H1 (cell line): ENCODE measurements at regions not wholly inside any gene's neighbourhood (a gene's known extent, or its start where the extent isn't known, plus 50 kb on each side); places are given as distances from the start of the nearest gene placed in this dataset.
"Not testable (repeated sequence)": the region's sequence is repeated elsewhere in the genome, so short reads cannot be mapped to it uniquely, and the experiment has no call there.

Experiments used
- CTCF ChIA-PET: fragments of 300-600 bp; sonication (Branson Sonifier 250); formaldehyde crosslinking; loops from one replicate; lab custom pipeline; 2021; ENCODE audit not compliant: partially characterized antibody; lab: Charles Lee
- POLR2A ChIA-PET: fragments of 300-600 bp; sonication (Branson Sonifier 250); formaldehyde crosslinking; loops from one replicate; lab custom pipeline; 2021; ENCODE audit warnings: inconsistent platforms; ENCODE audit not compliant: partially characterized antibody; lab: Charles Lee
- DNase-seq, 2 experiments: peaks; one replicate each; pipeline versions ENCODE4 v3.0.0 to v3.0.0-alpha.2; 2010 to 2022; ENCODE audit warnings: low spot score in 2 of 2, low read depth in 1 of 2, mixed read lengths in 1 of 2
- FAIRE-seq: peaks from 2 replicates; lab custom pipeline; 2011; peaks lifted over from hg19 to GRCh38; lab: Jason Lieb, UNC
- H2AFZ ChIP-seq: 2 replicates; pipeline ENCODE4 v1.8.1; 2012; ENCODE audit warnings: low read length, inconsistent platforms
- H2AK5ac ChIP-seq: 2 replicates; pipeline ENCODE4 v1.6.1; 2013; ENCODE audit warnings: low read depth, low read length
- H2BK120ac ChIP-seq: replicated peaks from 2 replicates; pipeline ENCODE3; 2013; ENCODE audit warnings: low read depth, low read length, inconsistent platforms
- H2BK12ac ChIP-seq: 2 replicates; pipeline ENCODE4 v1.6.1; 2013; ENCODE audit warnings: low read depth, low read length
- H2BK15ac ChIP-seq: 2 replicates; pipeline ENCODE4 v1.6.1; 2013; ENCODE audit warnings: low read length
- H2BK20ac ChIP-seq: 2 replicates; pipeline ENCODE4 v1.6.1; 2013; ENCODE audit warnings: low read length
- H2BK5ac ChIP-seq: 2 replicates; pipeline ENCODE4 v1.6.1; 2013; ENCODE audit warnings: low read depth, low read length
- H3K14ac ChIP-seq: 2 replicates; pipeline ENCODE4 v1.6.1; 2013; ENCODE audit warnings: inconsistent platforms; ENCODE audit not compliant: insufficient read length
- H3K18ac ChIP-seq: 2 replicates; pipeline ENCODE4 v1.6.1; 2013; ENCODE audit warnings: low read length; ENCODE audit errors: extremely low read depth
- H3K23ac ChIP-seq: 2 replicates; pipeline ENCODE4 v1.6.1; 2013; ENCODE audit warnings: inconsistent platforms; ENCODE audit not compliant: insufficient read length
- H3K23me2 ChIP-seq: 2 replicates; pipeline ENCODE4 v1.6.1; 2013; ENCODE audit warnings: low read depth, low read length
- H3K27ac ChIP-seq: 2 replicates; pipeline ENCODE4 v1.6.1; 2011; ENCODE audit warnings: low read depth, low read length, inconsistent platforms
- H3K27me3 ChIP-seq, 4 experiments: replicated peaks in 1 of 4; 1 replicate in 1 of 4; 2 replicates in 3 of 4; pipeline versions ENCODE4 v1.6.1 to v1.8.1; 2011 to 2013; ENCODE audit warnings: low read length in 3 of 4, mild to moderate bottlenecking in 3 of 4, inconsistent platforms in 2 of 4, mixed read lengths in 2 of 4, moderate library complexity in 1 of 4; ENCODE audit not compliant: control insufficient read depth in 3 of 4, insufficient read depth in 3 of 4; ENCODE audit errors: extremely low read depth in 1 of 4
- H3K36me3 ChIP-seq, 4 experiments: 2 replicates each; pipeline versions ENCODE4 v1.6.1 to v1.8.1; 2011 to 2013; ENCODE audit warnings: mild to moderate bottlenecking in 4 of 4, low read length in 3 of 4, moderate library complexity in 2 of 4, control low read depth in 1 of 4, inconsistent platforms in 1 of 4; ENCODE audit not compliant: insufficient read depth in 4 of 4, control insufficient read depth in 2 of 4
- H3K4ac ChIP-seq: replicated peaks from 2 replicates; pipeline ENCODE3; 2013; ENCODE audit warnings: low read length, low read depth, mixed read lengths, inconsistent platforms; ENCODE audit not compliant: insufficient read length
- H3K4me1 ChIP-seq, 4 experiments: replicated peaks in 1 of 4; 1 replicate in 1 of 4; 2 replicates in 3 of 4; pipeline versions ENCODE4 v1.6.1 to v1.8.1; 2011 to 2013; ENCODE audit warnings: low read length in 3 of 4, inconsistent platforms in 2 of 4, mixed read lengths in 1 of 4; ENCODE audit not compliant: insufficient read depth in 4 of 4, control insufficient read depth in 3 of 4
- H3K4me2 ChIP-seq, 2 experiments: 2 replicates each; pipeline versions ENCODE4 v1.6.1 to v1.8.1; 2011 to 2013; ENCODE audit warnings: low read depth in 2 of 2, low read length in 2 of 2, control low read depth in 1 of 2, inconsistent platforms in 1 of 2, mild to moderate bottlenecking in 1 of 2; ENCODE audit not compliant: insufficient read depth in 1 of 2
- H3K4me3 ChIP-seq, 4 experiments: fragments of 200-600, 300-600 bp in 1 of 4; sonication (generic), shearing (Covaris generic), sonication (Bioruptor Twin) in 1 of 4; 2 replicates each; pipeline versions ENCODE4 v1.5.1 to v1.8.1; 2011 to 2016; ENCODE audit warnings: low read length in 4 of 4, low read depth in 3 of 4, control low read depth in 2 of 4, inconsistent platforms in 2 of 4, mild to moderate bottlenecking in 2 of 4, mixed read lengths in 1 of 4, moderate library complexity in 1 of 4; ENCODE audit not compliant: insufficient read depth in 2 of 4; ENCODE audit errors: extremely low read depth in 1 of 4
- H3K56ac ChIP-seq: replicated peaks from 2 replicates; pipeline ENCODE3; 2013; ENCODE audit warnings: low read depth, mild to moderate bottlenecking, mixed read lengths, low read length, inconsistent platforms; ENCODE audit not compliant: insufficient read length
- H3K79me1 ChIP-seq: 2 replicates; pipeline ENCODE4 v1.6.1; 2013; ENCODE audit warnings: low read depth, low read length, control low read depth
- H3K79me2 ChIP-seq, 2 experiments: 2 replicates each; pipeline versions ENCODE4 v1.6.1 to v1.8.1; 2012 to 2013; ENCODE audit warnings: low read length in 2 of 2, mild to moderate bottlenecking in 2 of 2, inconsistent platforms in 1 of 2; ENCODE audit not compliant: insufficient read depth in 2 of 2, control insufficient read depth in 1 of 2
- H3K9ac ChIP-seq, 4 experiments: replicated peaks in 1 of 4; 1 replicate in 1 of 4; 2 replicates in 3 of 4; pipeline versions ENCODE4 v1.6.1 to v1.8.1; 2011 to 2013; ENCODE audit warnings: low read depth in 3 of 4, low read length in 3 of 4, control low read depth in 2 of 4, mild to moderate bottlenecking in 2 of 4, moderate library complexity in 2 of 4, inconsistent platforms in 1 of 4; ENCODE audit errors: extremely low read depth in 1 of 4
- H3K9me3 ChIP-seq, 2 experiments: 2 replicates each; pipeline versions ENCODE4 v1.6.1 to v1.8.1; 2012 to 2013; ENCODE audit warnings: mild to moderate bottlenecking in 2 of 2, moderate library complexity in 2 of 2, control low read depth in 1 of 2, inconsistent platforms in 1 of 2, low read depth in 1 of 2, low read length in 1 of 2, mixed read lengths in 1 of 2; ENCODE audit not compliant: insufficient read depth in 2 of 2
- H4K20me1 ChIP-seq, 2 experiments: replicated peaks in 1 of 2; 2 replicates each; pipeline versions ENCODE3 to v1.8.1; 2011 to 2013; ENCODE audit warnings: inconsistent platforms in 2 of 2, low read length in 2 of 2, mild to moderate bottlenecking in 1 of 2; ENCODE audit not compliant: insufficient read depth in 2 of 2, control insufficient read depth in 1 of 2
- H4K5ac ChIP-seq: 2 replicates; pipeline ENCODE4 v1.6.1; 2013; ENCODE audit warnings: low read length, low read depth, mixed read lengths, inconsistent platforms; ENCODE audit not compliant: insufficient read length
- H4K8ac ChIP-seq: 2 replicates; pipeline ENCODE4 v1.8.0; 2013; ENCODE audit warnings: mild to moderate bottlenecking, moderate library complexity, low read length, inconsistent platforms; ENCODE audit not compliant: insufficient read depth; ENCODE audit errors: extremely low read depth
- H4K91ac ChIP-seq: replicated peaks from 2 replicates; pipeline ENCODE3; 2013; ENCODE audit warnings: low read length, mixed read lengths, inconsistent platforms; ENCODE audit not compliant: insufficient read length
- WGBS, 2 experiments: shearing (Covaris generic) in 1 of 2; methylation state at CpG; one replicate each; pipeline versions ENCODE4 v1.1.6 to v1.1.7; 2013 to 2015; ENCODE audit warnings: low lambda C conversion rate in 2 of 2, mixed read lengths in 2 of 2, inconsistent platforms in 1 of 2, low coverage in 1 of 2, missing lambda C conversion rate in 1 of 2; ENCODE audit not compliant: insufficient replicate concordance in 2 of 2, insufficient coverage in 1 of 2, insufficient read length in 1 of 2; ENCODE audit errors: extremely low coverage in 1 of 2, missing lambda C conversion rate in 1 of 2; 5-methylcytosine and 5-hydroxymethylcytosine counted together

DNA sequence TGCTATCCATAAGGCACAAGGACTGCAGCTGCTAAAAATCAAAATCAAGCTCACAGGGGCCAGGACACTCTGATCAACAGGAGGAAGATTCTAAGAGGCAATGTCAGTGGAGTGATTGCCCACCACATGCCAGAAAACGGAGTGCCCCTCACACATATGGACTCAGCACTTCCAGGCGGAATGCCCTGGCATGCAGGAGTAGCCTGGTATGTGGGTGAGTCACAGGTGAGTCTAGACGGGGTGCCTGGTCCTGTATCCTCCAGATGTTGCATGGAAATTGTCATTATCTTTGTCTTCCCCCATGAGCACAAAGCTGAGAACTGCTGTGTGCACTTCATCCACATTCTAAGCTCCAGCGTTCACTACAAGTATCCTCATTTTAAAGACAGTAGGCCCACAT lies 129.2 kb upstream of the FOXD4L5 start:
- H3K4ac ChIP-seq, CTCF ChIA-PET, H3K4me3 ChIP-seq, H4K5ac ChIP-seq, H2BK12ac ChIP-seq, FAIRE-seq, H2BK5ac ChIP-seq, H3K4me1 ChIP-seq, H2BK120ac ChIP-seq, H4K91ac ChIP-seq, H3K27me3 ChIP-seq, H2AFZ ChIP-seq, H3K14ac ChIP-seq, H2BK15ac ChIP-seq, DNase-seq, H2BK20ac ChIP-seq, H3K9ac ChIP-seq, H3K23me2 ChIP-seq, H4K8ac ChIP-seq, H3K18ac ChIP-seq, H3K4me2 ChIP-seq, POLR2A ChIA-PET, H2AK5ac ChIP-seq, H3K79me2 ChIP-seq, H4K20me1 ChIP-seq, H3K56ac ChIP-seq, H3K23ac ChIP-seq, H3K36me3 ChIP-seq, H3K79me1 ChIP-seq, H3K27ac ChIP-seq: not testable (repeated sequence)
- peaks cover 0 to 49% of the 10 kb centered on the region in 2 experiments; a peak in 2 of 4 replicates for H3K9me3 ChIP-seq
- WGBS, 2 experiments: 72% methylated on average over 2 of the region's 4 CpGs; no CpG with 5 or more reads in 1 of the 2 experiments

DNA sequence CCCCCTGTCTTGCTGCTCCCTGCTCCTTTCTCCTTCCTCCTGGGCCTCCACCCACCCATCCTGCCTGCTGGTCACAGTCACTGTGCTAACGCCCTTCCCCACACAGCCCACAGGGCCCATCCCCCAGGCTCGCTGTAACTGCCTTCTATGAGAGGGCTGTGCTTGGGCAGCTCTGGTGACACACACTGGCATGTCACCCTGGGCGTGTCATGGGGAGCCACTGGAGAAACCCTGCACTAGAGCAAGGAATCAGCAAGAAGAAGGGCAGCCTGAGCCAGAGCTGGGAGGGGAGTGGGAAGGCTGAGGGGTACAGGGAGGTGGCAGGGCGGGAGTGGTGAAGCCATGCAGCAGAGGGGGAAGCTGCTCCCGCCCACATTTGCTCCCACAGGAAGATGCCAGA lies 128.4 kb upstream of the FOXD4L5 start:
- H3K23me2 ChIP-seq, POLR2A ChIA-PET, CTCF ChIA-PET, H2BK120ac ChIP-seq, H3K79me2 ChIP-seq, H3K27me3 ChIP-seq, H4K91ac ChIP-seq, DNase-seq, H3K4ac ChIP-seq, H3K18ac ChIP-seq, H2AK5ac ChIP-seq, H2BK20ac ChIP-seq, H4K20me1 ChIP-seq, H3K4me2 ChIP-seq, H4K5ac ChIP-seq, H2BK5ac ChIP-seq, H3K4me1 ChIP-seq, H2BK12ac ChIP-seq, H3K79me1 ChIP-seq, H3K9ac ChIP-seq, H3K36me3 ChIP-seq, H2BK15ac ChIP-seq, FAIRE-seq, H2AFZ ChIP-seq, H3K23ac ChIP-seq, H3K14ac ChIP-seq, H3K4me3 ChIP-seq, H4K8ac ChIP-seq, H3K27ac ChIP-seq, H3K56ac ChIP-seq: not testable (repeated sequence)
- H3K9me3 ChIP-seq: peaks cover 0 to 58% of the 10 kb centered on the region in 2 experiments; a peak in 2 of 4 replicates
- 55% methylated on average over 2 of the region's 5 CpGs; no CpG with 5 or more reads in 1 of the 2 experiments for WGBS, 2 experiments
